ENCODE measurements at regions not wholly inside any gene's neighbourhood (a gene's known extent, or its start where the extent isn't known, plus 50 kb on each side); places are given as distances from the start of the nearest gene placed in this dataset.
A peak's percentile ranks its signal among the peaks of the same experiment; 100 is the strongest.
"Not testable (repeated sequence)": the region's sequence is repeated elsewhere in the genome, so short reads cannot be mapped to it uniquely, and the experiment has no call there.

GRCh38 chr16:76716251-76716650 is 439.1 kb downstream of the CNTNAP4 start:
- not testable (repeated sequence) for DNase-seq

DNA sequence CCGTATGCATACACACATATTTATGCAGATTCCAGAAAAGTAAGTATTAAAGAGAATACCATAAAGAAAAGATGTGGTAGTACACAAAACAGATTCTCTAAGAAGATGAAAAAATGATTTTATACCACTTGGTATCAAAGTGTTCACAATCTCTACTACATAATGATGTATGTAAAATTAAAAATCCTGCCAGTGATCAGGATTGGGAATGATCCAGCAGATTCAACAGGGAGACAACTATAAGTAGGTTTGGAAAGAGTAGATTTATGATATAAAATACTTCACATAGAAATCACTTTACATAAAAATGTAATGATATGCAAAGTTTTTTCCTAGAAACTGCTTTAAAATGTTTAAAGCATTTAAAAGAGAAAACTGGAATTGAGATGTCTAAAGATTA is 447.0 kb downstream of the CNTNAP4 start:
- DNase-seq = no peak

GRCh38 chr16:76729525-76729924 is 452.3 kb downstream of the CNTNAP4 start:
- DNase-seq = no peak

DNA sequence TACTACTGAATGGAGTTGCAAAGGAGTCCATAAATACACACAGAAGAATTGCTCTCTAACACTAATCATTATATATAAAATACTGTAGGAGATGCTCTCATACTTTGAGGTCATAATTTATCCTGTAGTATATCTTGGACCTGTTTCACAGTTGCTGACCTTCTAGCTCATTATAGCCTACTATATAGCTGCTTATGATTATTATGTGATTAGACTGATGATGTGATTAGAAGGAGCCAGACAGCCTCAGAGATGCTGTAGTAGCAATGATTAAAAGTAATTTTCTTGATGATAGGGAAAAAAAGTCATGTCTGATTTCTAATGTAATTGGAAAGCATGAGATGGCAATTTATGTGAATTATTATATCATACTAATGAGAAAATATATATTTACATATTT is 455.7 kb downstream of the CNTNAP4 start:
- DNase-seq = no peak

- no peak for DNase-seq
Observed at GRCh38 chr16:76741623-76742022, 449.4 kb upstream of the MON1B start.

DNA sequence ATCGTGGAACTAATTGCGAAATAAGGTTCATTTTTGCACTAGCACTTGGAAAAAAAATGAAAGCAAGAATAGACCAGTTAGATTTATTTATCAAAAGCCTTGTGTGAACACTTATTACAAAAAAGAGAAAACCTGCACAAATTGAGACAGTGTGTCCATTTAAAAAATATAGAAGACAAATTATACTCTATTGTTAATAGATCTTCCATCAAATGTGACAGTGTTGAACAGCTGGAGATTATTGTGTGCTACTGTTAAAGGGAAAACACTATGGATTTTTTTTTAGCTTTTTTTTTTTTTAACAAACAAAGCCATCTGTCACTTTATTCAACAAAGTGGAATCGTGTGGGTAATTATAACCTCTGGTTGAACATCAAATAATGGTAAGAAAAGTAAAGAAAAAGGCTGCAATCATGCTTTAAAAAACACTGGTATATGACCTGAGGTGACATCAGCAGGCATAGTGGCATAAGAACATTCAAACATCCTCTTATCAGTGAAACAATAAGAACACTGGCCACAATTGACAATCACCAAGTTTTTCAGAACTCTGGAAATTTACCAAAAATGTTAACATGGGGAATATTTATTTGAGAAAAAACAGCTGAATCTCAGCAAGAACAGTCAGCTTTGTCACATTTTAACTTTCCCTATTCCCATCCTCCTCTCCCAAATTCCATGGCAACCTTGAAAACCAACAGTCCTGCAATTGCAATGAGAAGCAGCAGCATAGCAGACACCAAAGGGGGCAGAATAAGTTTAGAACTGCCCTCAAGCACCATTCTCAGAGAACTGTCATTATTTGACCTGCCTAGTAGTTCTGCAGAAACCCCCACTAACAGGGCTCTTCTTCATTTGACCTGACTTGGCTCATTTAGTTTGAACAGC is 442.3 kb upstream of the MON1B start:
- DNase-seq = no peak

DNA sequence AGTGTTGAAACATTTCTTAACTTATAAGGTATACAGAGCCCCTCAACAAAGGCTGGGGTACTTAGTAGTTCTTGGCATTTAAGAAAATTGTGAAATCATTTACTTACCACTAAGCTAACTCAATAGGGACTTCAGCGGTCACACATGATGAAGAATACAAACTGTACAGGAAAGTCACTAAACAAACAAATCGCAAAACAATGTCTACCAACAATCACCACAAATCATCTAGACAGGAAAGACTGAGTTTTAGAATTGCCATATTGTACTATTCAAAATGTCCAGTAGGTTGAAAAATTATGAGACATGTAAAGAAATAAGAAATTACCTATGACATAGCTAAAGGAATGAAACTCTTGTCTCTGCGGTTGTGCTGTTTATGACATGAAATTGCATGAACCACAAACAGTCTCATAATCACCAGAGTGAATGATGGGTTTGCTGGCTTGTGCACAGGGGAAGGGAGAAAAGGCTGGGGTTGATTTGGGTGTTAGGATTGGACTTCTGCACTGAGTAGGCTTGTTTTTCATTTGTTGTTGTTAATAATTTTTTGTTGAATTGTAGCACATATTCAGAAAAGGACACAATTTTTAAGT is 441.1 kb upstream of the MON1B start:
- DNase-seq = no peak

DNA sequence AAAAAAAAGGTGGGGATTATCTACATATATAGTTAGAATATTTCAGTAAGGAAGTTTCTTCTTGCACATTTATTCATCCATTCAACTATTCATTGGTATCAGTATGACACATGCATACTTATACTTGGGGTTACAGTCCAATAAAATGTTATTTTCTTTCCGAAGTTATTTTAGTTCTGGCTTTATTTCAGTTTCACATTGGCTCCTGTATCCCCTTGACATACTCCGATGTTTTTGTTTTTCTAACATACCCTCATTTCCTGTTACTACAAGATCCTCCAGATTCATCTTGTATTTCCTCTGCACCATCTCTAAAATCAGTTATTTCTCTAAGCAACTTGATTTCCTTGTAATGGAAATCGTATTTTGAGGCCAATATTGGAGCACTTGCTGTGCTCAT is 435.5 kb upstream of the MON1B start:
- DNase-seq = no peak

GRCh38 chr16:76756423-76756822 is 434.6 kb upstream of the MON1B start:
- DNase-seq = no peak

GRCh38 chr16:76756951-76757350 is 434.0 kb upstream of the MON1B start:
- no peak for DNase-seq

DNA sequence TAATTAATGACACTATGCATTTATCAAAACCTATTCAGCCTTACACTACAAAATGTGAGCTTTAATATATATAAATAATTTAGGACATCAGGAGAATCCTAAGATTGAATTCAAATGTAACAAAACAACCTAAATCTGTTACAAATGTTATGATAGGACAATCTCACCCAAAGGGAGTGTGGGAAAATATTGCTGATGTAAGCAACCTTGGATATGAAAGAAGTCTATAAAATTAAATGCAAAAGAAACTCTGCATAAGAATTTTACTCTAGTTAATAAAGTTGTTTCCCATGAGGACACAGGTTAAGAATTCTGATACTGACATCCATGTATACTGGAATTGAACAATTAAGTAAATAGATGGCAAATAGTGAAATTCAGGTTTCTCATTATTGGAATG is 424.5 kb upstream of the MON1B start:
- DNase-seq = no peak

- DNase-seq = no peak
Observed at GRCh38 chr16:76768316-76768715, 422.7 kb upstream of the MON1B start.

DNA sequence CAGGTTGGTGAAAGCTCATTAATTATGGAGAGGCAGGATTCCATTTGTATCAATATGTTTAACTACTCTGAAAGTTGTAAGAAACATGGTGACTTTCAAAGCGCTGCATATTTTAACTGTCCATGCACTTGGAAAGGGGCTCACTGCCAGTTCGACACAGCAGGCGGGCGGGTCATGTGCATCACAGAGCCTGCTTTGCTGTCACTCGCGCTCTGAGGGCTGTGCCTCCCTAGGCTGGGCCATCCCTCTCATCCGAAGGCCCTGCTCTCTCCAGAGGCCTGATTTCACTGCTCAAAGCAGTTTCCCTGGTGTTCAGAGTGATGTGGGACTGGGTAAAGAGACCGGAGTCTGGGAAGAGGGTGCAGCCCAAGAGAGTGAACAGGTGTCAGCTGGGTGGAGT is 422.0 kb upstream of the MON1B start:
- DNase-seq = no peak

GRCh38 chr16:76771216-76771615 is 419.8 kb upstream of the MON1B start:
- peak in 1 of 51 donors; percentile 19 for DNase-seq

DNA sequence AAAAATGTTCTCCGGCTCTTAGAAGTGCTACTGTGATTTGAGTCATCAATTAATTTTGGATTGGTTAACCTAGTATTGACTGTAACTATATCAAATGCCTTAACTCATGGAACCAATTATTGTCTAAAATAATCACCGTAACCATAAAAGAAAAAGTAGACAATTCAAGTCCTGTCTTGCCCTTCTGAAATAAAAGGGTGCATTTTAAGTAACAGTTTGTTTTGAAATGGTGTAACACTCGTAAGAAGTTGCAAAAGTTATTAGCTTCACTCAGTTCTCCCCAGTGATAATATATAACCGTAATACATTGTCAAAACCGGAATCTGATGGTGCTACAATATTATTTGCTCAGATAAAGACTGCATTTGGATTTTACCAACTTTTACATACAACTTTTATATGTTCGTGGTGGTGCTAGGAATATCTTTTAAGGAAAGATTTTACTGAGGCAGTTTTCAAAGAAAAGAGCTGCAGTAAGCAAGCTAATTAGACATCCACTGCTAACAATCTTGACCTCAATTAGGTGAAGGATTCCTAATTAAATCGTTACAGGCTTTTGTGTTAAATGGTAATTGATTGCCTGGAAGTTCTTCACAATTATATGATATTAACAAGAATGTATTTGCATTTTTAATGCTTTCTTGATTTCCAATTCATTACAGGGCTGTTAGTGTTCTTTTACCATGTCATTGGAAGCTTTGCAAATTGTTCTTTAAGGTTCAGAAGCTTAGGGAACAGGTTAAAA is 413.1 kb upstream of the MON1B start:
- DNase-seq = no peak

DNA sequence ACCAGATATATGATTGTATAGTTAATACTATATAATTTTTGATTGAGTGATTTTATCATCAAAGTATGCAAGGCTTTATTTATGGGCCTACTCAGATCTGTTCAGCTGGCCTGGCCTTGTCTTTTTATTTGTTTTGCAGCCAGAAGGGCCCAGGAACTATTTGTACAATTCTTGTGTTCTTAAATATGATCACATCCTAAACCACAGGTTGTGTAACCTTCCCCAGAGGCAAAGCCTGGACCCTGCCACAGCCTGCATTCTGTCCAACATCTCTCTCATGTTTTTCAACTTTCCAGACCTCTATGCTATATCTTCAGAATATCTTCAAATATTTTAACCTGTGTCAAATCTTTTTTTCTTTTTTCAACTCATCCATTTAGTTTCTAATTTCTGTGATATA is 410.4 kb upstream of the MON1B start:
- DNase-seq = no peak

DNA sequence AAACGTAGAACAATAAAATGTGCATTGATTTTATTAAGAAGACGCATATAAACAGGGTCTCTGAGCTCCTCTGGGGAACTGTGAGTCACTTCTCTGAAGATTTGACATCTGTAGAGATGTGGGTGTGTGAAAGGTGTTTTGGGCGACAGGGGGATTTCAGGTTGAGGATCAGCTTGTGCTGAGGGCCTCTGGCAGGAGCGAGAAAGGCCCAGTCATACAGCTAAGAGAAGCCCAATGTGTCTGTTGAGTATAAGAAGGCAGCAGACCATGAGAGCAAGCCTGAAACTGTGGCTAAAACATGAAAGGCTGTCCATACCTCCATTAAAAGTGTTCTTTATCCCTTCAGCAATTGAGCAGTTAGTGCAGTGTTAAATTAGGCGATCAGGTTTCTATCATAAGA is 406.5 kb upstream of the MON1B start:
- no peak for DNase-seq

GRCh38 chr16:76787394-76787793 is 403.6 kb upstream of the MON1B start:
- DNase-seq = no peak

DNA sequence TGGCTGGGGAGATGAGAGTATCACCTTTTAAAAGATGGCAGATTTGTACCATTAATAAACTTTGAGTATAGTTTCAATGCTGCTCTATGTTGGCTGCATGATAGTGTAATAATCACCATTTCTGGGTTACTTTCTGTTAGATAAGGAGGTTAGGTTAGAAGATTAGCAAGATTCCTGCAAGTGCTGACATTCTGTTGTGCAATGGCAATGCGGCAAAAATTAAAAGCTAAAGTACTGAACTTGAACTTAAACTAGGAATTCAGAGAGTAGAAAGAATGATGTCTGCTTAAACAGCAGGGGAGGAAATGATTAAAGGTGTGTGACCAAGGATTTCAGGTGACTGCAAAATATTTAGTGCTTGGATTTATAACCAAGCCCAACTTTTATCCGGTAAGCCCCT is 399.8 kb upstream of the MON1B start:
- no peak for DNase-seq

- no peak for DNase-seq
Observed at GRCh38 chr16:76796416-76796815, 394.6 kb upstream of the MON1B start.

DNA sequence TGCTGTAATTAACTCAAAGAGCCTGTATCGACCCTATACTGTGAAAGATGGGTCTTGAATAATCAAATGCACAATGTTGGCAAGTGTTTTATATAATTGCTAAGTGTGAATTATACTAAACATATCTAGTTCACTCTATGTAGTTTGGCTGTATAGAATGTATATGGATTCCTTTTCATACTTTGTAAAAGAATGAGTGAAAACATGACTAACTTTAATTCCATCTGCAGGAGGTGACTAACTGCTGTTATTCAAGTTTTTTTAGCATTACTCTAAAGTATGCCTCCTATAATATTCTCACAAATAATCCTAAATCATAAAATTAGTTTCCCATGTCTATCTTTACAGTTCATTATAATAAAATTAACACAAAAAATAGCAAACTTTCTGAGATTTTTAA is 394.0 kb upstream of the MON1B start:
- no peak for DNase-seq

DNA sequence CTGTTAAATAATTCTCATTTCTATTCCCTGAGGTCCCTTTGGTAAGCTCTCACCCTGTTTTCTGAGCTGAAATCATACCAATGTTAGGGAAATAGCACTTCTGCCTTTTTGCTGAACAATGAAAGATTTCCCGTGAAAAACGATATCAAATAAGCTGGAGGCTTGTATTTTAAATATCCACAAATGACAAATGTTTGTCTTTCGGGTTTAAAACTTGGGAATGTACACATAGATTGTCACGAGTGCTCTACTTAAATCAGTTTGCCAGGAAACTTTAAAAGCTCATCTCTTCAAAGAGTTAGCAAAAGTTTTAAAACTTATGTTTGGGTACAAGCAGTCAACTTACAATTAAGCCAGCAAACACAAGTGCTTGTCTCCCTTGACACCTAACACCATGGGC is 393.5 kb upstream of the MON1B start:
- no peak for DNase-seq

DNA sequence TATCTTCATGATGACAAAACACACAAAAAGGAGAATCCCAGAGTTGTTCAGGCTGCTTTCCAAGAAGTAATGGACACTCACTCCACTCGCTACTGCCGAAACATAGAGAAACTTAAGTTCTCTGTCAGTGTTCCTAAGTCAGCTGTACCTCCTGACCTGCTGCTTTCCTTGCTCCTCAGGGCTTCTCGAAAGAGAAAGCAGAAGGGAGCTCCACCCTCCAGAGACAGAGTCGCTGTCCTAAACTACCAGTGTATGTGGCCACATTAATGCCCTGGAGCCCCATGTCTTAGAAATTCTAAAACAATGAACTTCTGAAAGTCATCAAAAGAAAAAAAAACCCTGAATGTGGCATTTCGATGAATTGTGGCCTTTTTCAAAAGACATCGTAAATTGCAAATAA is 390.8 kb upstream of the MON1B start:
- no peak for DNase-seq

Data from hypothalamus (tissue), 51 donors.